ENCODE measurements at regions not wholly inside any gene's neighbourhood (a gene's known extent, or its start where the extent isn't known, plus 50 kb on each side); places are given as distances from the start of the nearest gene placed in this dataset.

- H3K4me1 ChIP-seq: no peaks in the 10 kb centered on the region
- intact Hi-C loops (cut with DNase I; ENCODE audit: low total_unique reads): no loop called here
- H3K4me3 ChIP-seq: no peak overlapping the region
- H3K36me3 ChIP-seq: no peaks in the 10 kb centered on the region
- H3K27ac ChIP-seq: no peak overlapping the region
- no peak for DNase-seq
- H3K9me3 ChIP-seq: no peaks in the 10 kb centered on the region
- H3K27me3 ChIP-seq: no peaks in the 10 kb centered on the region
- TF ChIP-seq CTCF (IDR thresholded peaks at IDR 0.05) (no peak), POLR2A (IDR thresholded peaks at IDR 0.05) (no peak)
These were observed 87.8 kb upstream of the RPS6KA3 start for GRCh38 chrX:20354505-20354904.

- TF ChIP-seq CTCF (IDR thresholded peaks at IDR 0.05) (no peak), POLR2A (IDR thresholded peaks at IDR 0.05) (no peak)
- intact Hi-C loops (cut with DNase I; ENCODE audit: low total_unique reads): no loop called here
These were observed 86.2 kb upstream of the RPS6KA3 start for GRCh38 chrX:20352935-20353336.

GRCh38 chrX:20352504-20352903 lies 85.8 kb upstream of the RPS6KA3 start:
- Histone ChIP-seq H3K27me3 (no peaks in the 10 kb centered on the region), H3K36me3 (no peaks in the 10 kb centered on the region), H3K27ac (no peak overlapping the region), H3K4me1 (no peaks in the 10 kb centered on the region), H3K4me3 (no peak overlapping the region), H3K9me3 (no peaks in the 10 kb centered on the region)
- no peak for DNase-seq
- intact Hi-C loops (cut with DNase I; ENCODE audit: low total_unique reads): no loop called here
- no peak for TF ChIP-seq POLR2A (IDR thresholded peaks at IDR 0.05)
- no peak for TF ChIP-seq CTCF (IDR thresholded peaks at IDR 0.05)

More at GRCh38 chrX:20352935-20353336, 86.2 kb upstream of the RPS6KA3 start:
- DNase-seq: no peak
- no peak overlapping the region for H3K4me3 ChIP-seq
- H3K27ac ChIP-seq: no peak overlapping the region
- no peaks in the 10 kb centered on the region for H3K36me3 ChIP-seq
- H3K9me3 ChIP-seq: no peaks in the 10 kb centered on the region
- H3K27me3 ChIP-seq: no peaks in the 10 kb centered on the region
- no peaks in the 10 kb centered on the region for H3K4me1 ChIP-seq

- no peaks in the 10 kb centered on the region for H3K36me3 ChIP-seq
- H3K27ac ChIP-seq: no peak overlapping the region
- H3K9me3 ChIP-seq: no peaks in the 10 kb centered on the region
- H3K4me3 ChIP-seq: no peak overlapping the region
- no peak for DNase-seq
- no peaks in the 10 kb centered on the region for H3K4me1 ChIP-seq
- H3K27me3 ChIP-seq: no peaks in the 10 kb centered on the region
- intact Hi-C loops (cut with DNase I; ENCODE audit: low total_unique reads): no loop called here
- TF ChIP-seq CTCF (IDR thresholded peaks at IDR 0.05) (no peak), POLR2A (IDR thresholded peaks at IDR 0.05) (no peak)
These were observed 83.9 kb upstream of the RPS6KA3 start for GRCh38 chrX:20350596-20350995.

- H3K36me3 ChIP-seq: no peaks in the 10 kb centered on the region
- no peak for DNase-seq
- H3K4me3 ChIP-seq: no peak overlapping the region
- intact Hi-C loops (cut with DNase I; ENCODE audit: low total_unique reads): no loop called here
- H3K27me3 ChIP-seq: no peaks in the 10 kb centered on the region
- no peaks in the 10 kb centered on the region for H3K9me3 ChIP-seq
- no peaks in the 10 kb centered on the region for H3K4me1 ChIP-seq
- H3K27ac ChIP-seq: no peak overlapping the region
- TF ChIP-seq POLR2A (IDR thresholded peaks at IDR 0.05) (no peak), CTCF (IDR thresholded peaks at IDR 0.05) (no peak)
These were observed 81.4 kb upstream of the RPS6KA3 start for GRCh38 chrX:20348139-20348538.
